Endothelial cell of umbilical vein (primary cell): ENCODE measurements at regions not wholly inside any gene's neighbourhood (a gene's known extent, or its start where the extent isn't known, plus 50 kb on each side); places are given as distances from the start of the nearest gene placed in this dataset.

ENCODE experiments used
- BruUV-seq: library from RNA; stranded (reverse); fragments of 400-500 nt; replicated peaks from 2 replicates; lab custom pipeline; 2021; lab: Mats Ljungman, UMichigan
- CTCF ChIA-PET: fragments of 300-600, 350-600 bp; sonication (Branson Sonifier 250); formaldehyde crosslinking; loops from one replicate; lab custom pipeline; 2021; ENCODE audit warnings: antibody characterized with exemption, inconsistent platforms; lab: Charles Lee
- POLR2A ChIA-PET: fragments of 300-600, 350-600 bp; sonication (Branson Sonifier 250); formaldehyde crosslinking; loops from one replicate; lab custom pipeline; 2021; ENCODE audit warnings: antibody characterized with exemption, inconsistent platforms; lab: Charles Lee
- DNase-seq: peaks from one replicate; pipeline ENCODE4 v3.0.0-alpha.2; 2011; ENCODE audit warnings: low read depth, low spot score
- FAIRE-seq: peaks from 2 replicates; lab custom pipeline; 2011; peaks lifted over from hg19 to GRCh38; lab: Jason Lieb, UNC
- H2AFZ ChIP-seq: 2 replicates; pipeline ENCODE4 v1.6.0; 2012; ENCODE audit warnings: low read depth, low read length, control low read depth, inconsistent platforms
- H3K27ac ChIP-seq: 2 replicates; pipeline ENCODE4 v1.5.1; 2011; ENCODE audit warnings: low read depth, mild to moderate bottlenecking, control low read depth, low read length, moderate library complexity; ENCODE audit not compliant: insufficient read depth
- H3K27me3 ChIP-seq, 2 experiments: 2 replicates each; pipeline versions ENCODE4 v1.6.0 to v1.6.1; 2011; ENCODE audit warnings: low read length in 2 of 2, mixed read lengths in 1 of 2; ENCODE audit not compliant: control insufficient read depth in 2 of 2, insufficient read depth in 2 of 2
- H3K36me3 ChIP-seq, 2 experiments: 2 replicates in 1 of 2; 3 replicates in 1 of 2; pipeline ENCODE4 v1.5.1; 2011; ENCODE audit warnings: low read length in 2 of 2, mild to moderate bottlenecking in 1 of 2, moderate library complexity in 1 of 2; ENCODE audit not compliant: control insufficient read depth in 2 of 2, insufficient read depth in 2 of 2; ENCODE audit errors: extremely low read depth in 1 of 2
- H3K4me1 ChIP-seq: 3 replicates; pipeline ENCODE4 v1.5.1; 2011; ENCODE audit warnings: mild to moderate bottlenecking, low read length; ENCODE audit not compliant: control insufficient read depth, insufficient read depth; ENCODE audit errors: extremely low read depth
- H3K4me2 ChIP-seq: 2 replicates; pipeline ENCODE4 v1.6.1; 2011; ENCODE audit warnings: low read length, control low read depth, mixed read lengths; ENCODE audit not compliant: insufficient read depth
- H3K4me3 ChIP-seq, 3 experiments: fragments of 200-600 bp in 1 of 3; sonication (generic), shearing (Covaris generic) in 1 of 3; replicated peaks in 1 of 3; 2 replicates each; pipeline ENCODE4 v1.5.1; 2011 to 2016; ENCODE audit warnings: control low read depth in 3 of 3, low read length in 3 of 3, mild to moderate bottlenecking in 2 of 3, inconsistent platforms in 1 of 3, low read depth in 1 of 3, moderate library complexity in 1 of 3; ENCODE audit not compliant: insufficient read depth in 1 of 3
- H3K79me2 ChIP-seq: 2 replicates; pipeline ENCODE4 v1.6.0; 2012; ENCODE audit warnings: low read length, inconsistent platforms; ENCODE audit not compliant: control insufficient read depth, insufficient read depth
- H3K9ac ChIP-seq: replicated peaks from 2 replicates; pipeline ENCODE3; 2011; ENCODE audit warnings: low read length, control low read depth; ENCODE audit not compliant: insufficient read depth; ENCODE audit errors: extremely low read depth
- H3K9me1 ChIP-seq: replicated peaks from 3 replicates; pipeline ENCODE4 v1.6.0; 2011; ENCODE audit warnings: mild to moderate bottlenecking, low read length; ENCODE audit not compliant: control insufficient read depth, insufficient read depth; ENCODE audit errors: extremely low read depth
- H3K9me3 ChIP-seq: replicated peaks from 2 replicates; pipeline ENCODE4 v1.5.1; 2012; ENCODE audit warnings: low read length, inconsistent platforms; ENCODE audit not compliant: control insufficient read depth, insufficient read depth
- H4K20me1 ChIP-seq: replicated peaks from 2 replicates; pipeline ENCODE3; 2011; ENCODE audit warnings: mild to moderate bottlenecking, low read length; ENCODE audit not compliant: control insufficient read depth, insufficient read depth; ENCODE audit errors: extremely low read depth
- CTCF ChIP-seq, 2 donors: IDR thresholded peaks; 1 replicate in 1 of 2; 2 replicates in 1 of 2; pipeline ENCODE4 v1.5.1; 2011; ENCODE audit warnings: low read length in 2 of 2, mild to moderate bottlenecking in 2 of 2, moderate library complexity in 2 of 2, control low read depth in 1 of 2, inconsistent platforms in 1 of 2, low read depth in 1 of 2; ENCODE audit not compliant: insufficient read depth in 1 of 2; ENCODE audit errors: extremely low read depth in 1 of 2
- EZH2 ChIP-seq: IDR thresholded peaks from 2 replicates; pipeline ENCODE4 v1.6.1; 2012; ENCODE audit warnings: borderline replicate concordance, low read depth, mild to moderate bottlenecking, moderate library complexity, low read length, inconsistent platforms; ENCODE audit not compliant: severe bottlenecking
- FOS ChIP-seq: IDR thresholded peaks from 2 replicates; pipeline ENCODE4 v1.6.1; 2011; ENCODE audit warnings: mild to moderate bottlenecking, low read length, moderate library complexity, borderline replicate concordance; ENCODE audit not compliant: insufficient read depth
- GATA2 ChIP-seq: IDR thresholded peaks from 2 replicates; pipeline ENCODE4 v1.7.0; 2011; ENCODE audit warnings: low read depth, mild to moderate bottlenecking, moderate library complexity, mixed read lengths, low read length; ENCODE audit not compliant: insufficient read length, insufficient read depth
- JUN ChIP-seq: IDR thresholded peaks from 2 replicates; pipeline ENCODE4 v1.6.1; 2011; ENCODE audit warnings: borderline replicate concordance, low read depth; ENCODE audit not compliant: insufficient read length, insufficient read depth
- MAX ChIP-seq: IDR thresholded peaks from 2 replicates; pipeline ENCODE4 v1.6.1; 2011; ENCODE audit not compliant: insufficient read depth, insufficient read length
- MYC ChIP-seq: IDR thresholded peaks from one replicate; pipeline ENCODE4 v1.6.1; 2011; ENCODE audit warnings: mild to moderate bottlenecking, low read depth, low read length
- POLR2A ChIP-seq: IDR thresholded peaks from 2 replicates; pipeline ENCODE4 v1.6.1; 2012; ENCODE audit warnings: low read depth, mild to moderate bottlenecking, control low read depth, low read length
- POLR2AphosphoS5 ChIP-seq: IDR thresholded peaks from 2 replicates; pipeline ENCODE4 v1.6.1; 2012; ENCODE audit warnings: low read depth, mild to moderate bottlenecking, control low read depth, low read length, moderate library complexity; ENCODE audit not compliant: insufficient read depth
- dilution Hi-C: fragments of 300-500 bp; cut with MboI; formaldehyde crosslinking; loops from one replicate; pipeline ENCODE4 v1.15.0; 2019; ENCODE audit warnings: low sequenced_read_pairs; ENCODE audit not compliant: extremely low pct_ligation_motif_present
- intact Hi-C: fragments of 100-400 bp; cut with micrococcal nuclease; formaldehyde crosslinking; loops from one replicate; pipeline ENCODE4 v1.10.0; 2022

DNA sequence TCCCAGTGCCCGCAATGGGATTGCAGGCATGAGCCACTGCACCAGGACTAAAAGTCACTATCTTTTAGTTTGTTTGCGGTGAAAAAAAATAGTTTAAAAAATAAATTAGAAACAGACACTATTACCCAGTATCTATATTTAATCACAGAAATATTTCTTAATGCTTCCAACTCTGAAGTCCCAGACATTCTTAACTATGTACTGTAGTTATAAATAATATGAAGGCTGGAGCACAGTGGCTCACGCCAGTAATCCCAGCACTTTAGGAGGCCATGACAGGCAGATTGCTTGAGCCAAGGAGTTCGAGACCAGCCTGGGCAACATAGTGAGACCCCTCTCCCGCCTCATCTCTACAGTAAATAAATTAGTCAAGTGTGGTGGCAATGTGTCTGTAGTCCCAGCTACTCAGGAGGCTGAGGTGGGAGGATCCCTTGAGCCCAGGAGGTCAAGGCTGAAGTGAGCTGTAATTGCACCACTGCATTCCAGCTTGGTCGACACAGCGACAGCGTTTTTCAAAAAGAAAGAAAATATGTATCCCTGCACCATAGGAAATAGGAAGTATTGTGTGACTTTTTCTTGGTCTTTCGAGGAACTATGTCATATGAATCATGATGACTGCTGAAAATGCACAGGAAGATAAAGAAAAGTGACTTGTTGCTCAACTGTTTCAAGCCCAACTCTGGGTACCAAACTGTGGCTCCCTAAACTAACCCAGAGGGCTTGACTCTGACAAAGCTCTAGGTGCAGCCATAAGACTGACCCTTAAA is 74.9 kb upstream of the STEAP1B start:
- BruUV-seq, result no TSS peak
- TF ChIP-seq EZH2 (no peak), FOS (no peak), POLR2AphosphoS5 (no peak), GATA2 (no peak), POLR2A (no peak), JUN (no peak), MYC (no peak), MAX (no peak), CTCF (IDR thresholded peaks at IDR 0.05; ENCODE audit: extremely low read depth in 1 of 2, insufficient read depth in 1 of 2, low read depth in 1 of 2, low read length in 2 of 2) (no peak)
- Histone ChIP-seq H2AFZ (no peak overlapping the region), H3K27ac (no peak overlapping the region), H3K9me3 (no peaks in the 10 kb centered on the region), H3K4me2 (no peak overlapping the region), H4K20me1 (no peaks in the 10 kb centered on the region), H3K9me1 (no peaks in the 10 kb centered on the region), H3K4me1 (peaks cover 50% of the 10 kb centered on the region), H3K79me2 (no peaks in the 10 kb centered on the region), H3K27me3 (no peaks in the 10 kb centered on the region), H3K36me3 (peaks cover 0 to 11% of the 10 kb centered on the region in 2 experiments), H3K4me3 (no peak overlapping the region), H3K9ac (no peak overlapping the region)
- DNase-seq (peak; percentile 14), FAIRE-seq (peak; percentile 21)
- POLR2A ChIA-PET, result no interaction called here
- intact Hi-C loops (no loop called here), dilution Hi-C loops (loop anchor here (25.0 kb wide), 1 partner anchor 162 kb away; the partner anchor contains the start of gene IL6)
- CTCF ChIA-PET, result interaction anchor here (0.8 to 4.7 kb wide), 3 partner anchors 13 to 153 kb away, joined by 3 to 67 read pairs (median 3); partner anchors contain the start of gene IL6
